ENCODE measurements at regions not wholly inside any gene's neighbourhood (a gene's known extent, or its start where the extent isn't known, plus 50 kb on each side); places are given as distances from the start of the nearest gene placed in this dataset.

GRCh38 chr11:70535191-70535971, 137.1 kb downstream of the CTTN start:
- no peak for DNase-seq (ENCODE audit: low spot score)

GRCh38 chr11:70536051-70536877, 137.9 kb downstream of the CTTN start:
- no peak for DNase-seq (ENCODE audit: low spot score)

- DNase-seq (ENCODE audit: low spot score): no peak
Observed at GRCh38 chr11:70537576-70538571, 139.5 kb downstream of the CTTN start.

GRCh38 chr11:70538641-70539359, 140.5 kb downstream of the CTTN start:
- no peak for DNase-seq (ENCODE audit: low spot score)

- no peak for DNase-seq (ENCODE audit: low spot score)
Observed at GRCh38 chr11:70539360-70540095, 141.2 kb downstream of the CTTN start.

- DNase-seq (ENCODE audit: low spot score): no peak
Observed at GRCh38 chr11:70540196-70540595, 141.9 kb downstream of the CTTN start.

- DNase-seq (ENCODE audit: low spot score): no peak
Observed at GRCh38 chr11:70541176-70541575, 142.8 kb downstream of the CTTN start.

GRCh38 chr11:70541699-70542098, 143.4 kb downstream of the CTTN start:
- no peak for DNase-seq (ENCODE audit: low spot score)

- no peak for DNase-seq (ENCODE audit: low spot score)
Observed at GRCh38 chr11:70542406-70542805, 144.1 kb downstream of the CTTN start.

- DNase-seq (ENCODE audit: low spot score): no peak
Observed at GRCh38 chr11:70542811-70543210, 144.5 kb downstream of the CTTN start.

- no peak for DNase-seq (ENCODE audit: low spot score)
Observed at GRCh38 chr11:70543611-70544010, 145.3 kb downstream of the CTTN start.

GRCh38 chr11:70544067-70544773, 145.9 kb downstream of the CTTN start:
- DNase-seq (ENCODE audit: low spot score): no peak

GRCh38 chr11:70544774-70545609, 146.7 kb downstream of the CTTN start:
- no peak for DNase-seq (ENCODE audit: low spot score)

- no peak for DNase-seq (ENCODE audit: low spot score)
Observed at GRCh38 chr11:70545610-70545912, 147.2 kb downstream of the CTTN start.

GRCh38 chr11:70546191-70546940, 148.0 kb downstream of the CTTN start:
- DNase-seq (ENCODE audit: low spot score): no peak

- no peak for DNase-seq (ENCODE audit: low spot score)
Observed at GRCh38 chr11:70547386-70547785, 149.1 kb downstream of the CTTN start.

GRCh38 chr11:70547821-70548670, 149.7 kb downstream of the CTTN start:
- DNase-seq (ENCODE audit: low spot score): no peak

- no peak for DNase-seq (ENCODE audit: low spot score)
Observed at GRCh38 chr11:70548976-70549375, 150.6 kb downstream of the CTTN start.

All from LoVo (cell line).